Activated CD4-positive, alpha-beta T cell treated with anti-CD3 and anti-CD28 coated beads for 36 hours (primary cell): ENCODE measurements at regions not wholly inside any gene's neighbourhood (a gene's known extent, or its start where the extent isn't known, plus 50 kb on each side); places are given as distances from the start of the nearest gene placed in this dataset.

Source experiments
- ATAC-seq: fragments of 200-7000 bp; cut with Tn5 transposase; one replicate; pipeline ENCODE4 v1.10.0; 2021; ENCODE audit warnings: mild to moderate bottlenecking, moderate library complexity
- CTCF ChIA-PET: fragments of 350-600 bp; sonication (Branson Sonifier 250); formaldehyde crosslinking; loops from one replicate; lab custom pipeline; 2021; ENCODE audit warnings: antibody characterized with exemption; lab: Charles Lee
- POLR2A ChIA-PET: fragments of 350-600 bp; sonication (Branson Sonifier 250); formaldehyde crosslinking; loops from one replicate; lab custom pipeline; 2021; ENCODE audit warnings: antibody characterized with exemption, inconsistent platforms; lab: Charles Lee
- DNase-seq: peaks from one replicate; pipeline ENCODE4 v3.0.0-alpha.2; 2020
- H3K27ac Mint-ChIP-seq: one replicate; pipeline ENCODE4 v1.8.0; 2021; ENCODE audit warnings: mixed read lengths
- H3K27me3 Mint-ChIP-seq: one replicate; pipeline ENCODE4 v1.8.0; 2021; ENCODE audit warnings: mixed read lengths
- H3K36me3 Mint-ChIP-seq: one replicate; pipeline ENCODE4 v1.8.0; 2021; ENCODE audit warnings: low read depth, mixed read lengths
- H3K4me1 Mint-ChIP-seq: one replicate; pipeline ENCODE4 v1.8.0; 2021; ENCODE audit warnings: mixed read lengths
- H3K4me3 Mint-ChIP-seq: one replicate; pipeline ENCODE4 v1.8.0; 2021; ENCODE audit warnings: mild to moderate bottlenecking, moderate library complexity, mixed read lengths
- H3K9me3 Mint-ChIP-seq: one replicate; pipeline ENCODE4 v1.8.0; 2021; ENCODE audit warnings: low read depth, mixed read lengths
- intact Hi-C, 2 experiments: fragments of 100-400 bp; cut with DNase I in 1 of 2; cut with micrococcal nuclease in 1 of 2; formaldehyde crosslinking; loops; one replicate each; pipeline versions ENCODE4 v1.14.2 to v1.15.1; 2022 to 2024; cut with DNase I, micrococcal nuclease

GRCh38 chr18:68462148-68462547, 252.8 kb downstream of the TMX3 start:
- Mint-ChIP-seq H3K27ac (no peak overlapping the region), H3K27me3 (no peaks in the 10 kb centered on the region), H3K9me3 (no peaks in the 10 kb centered on the region), H3K4me1 (no peaks in the 10 kb centered on the region), H3K36me3 (no peaks in the 10 kb centered on the region), H3K4me3 (no peak overlapping the region)
- POLR2A ChIA-PET, result no interaction called here
- CTCF ChIA-PET, result no interaction called here
- no peak for ATAC-seq
- DNase-seq, result no peak
- intact Hi-C loops, result no loop called here

- Mint-ChIP-seq H3K4me3 (no peak overlapping the region), H3K27me3 (no peaks in the 10 kb centered on the region), H3K27ac (no peak overlapping the region), H3K4me1 (no peaks in the 10 kb centered on the region), H3K36me3 (no peaks in the 10 kb centered on the region), H3K9me3 (no peaks in the 10 kb centered on the region)
- POLR2A ChIA-PET, result no interaction called here
- DNase-seq (no peak), ATAC-seq (no peak)
- intact Hi-C loops, result no loop called here
- CTCF ChIA-PET, result no interaction called here
Observed at GRCh38 chr18:68461481-68462018, 253.4 kb downstream of the TMX3 start.

GRCh38 chr18:68459968-68460367, 254.9 kb downstream of the TMX3 start:
- no peak overlapping the region for H3K4me3 Mint-ChIP-seq
- no peak for ATAC-seq

GRCh38 chr18:68456985-68457384, 257.9 kb downstream of the TMX3 start:
- H3K4me1 Mint-ChIP-seq, result no peaks in the 10 kb centered on the region
- H3K9me3 Mint-ChIP-seq, result peaks cover 2% of the 10 kb centered on the region
- intact Hi-C loops, result no loop called here
- no peaks in the 10 kb centered on the region for H3K36me3 Mint-ChIP-seq
- ATAC-seq, result no peak
- DNase-seq, result no peak
- H3K27me3 Mint-ChIP-seq, result no peaks in the 10 kb centered on the region
- ChIA-PET POLR2A (no interaction called here), CTCF (no interaction called here)
- no peak overlapping the region for H3K27ac Mint-ChIP-seq
- H3K4me3 Mint-ChIP-seq, result no peak overlapping the region

More at GRCh38 chr18:68459968-68460367, 254.9 kb downstream of the TMX3 start:
- CTCF ChIA-PET, result no interaction called here
- no peaks in the 10 kb centered on the region for H3K36me3 Mint-ChIP-seq
- DNase-seq, result no peak
- no peak overlapping the region for H3K27ac Mint-ChIP-seq
- POLR2A ChIA-PET, result no interaction called here
- no peaks in the 10 kb centered on the region for H3K4me1 Mint-ChIP-seq
- H3K9me3 Mint-ChIP-seq, result peaks cover 2% of the 10 kb centered on the region
- no peaks in the 10 kb centered on the region for H3K27me3 Mint-ChIP-seq
- intact Hi-C loops, result no loop called here

GRCh38 chr18:68455229-68455603, 259.7 kb downstream of the TMX3 start:
- ChIA-PET CTCF (no interaction called here), POLR2A (no interaction called here)
- intact Hi-C loops, result no loop called here
- no peak overlapping the region for H3K27ac Mint-ChIP-seq
- H3K9me3 Mint-ChIP-seq, result peaks cover 2% of the 10 kb centered on the region
- no peaks in the 10 kb centered on the region for H3K4me1 Mint-ChIP-seq
- H3K27me3 Mint-ChIP-seq, result no peaks in the 10 kb centered on the region
- no peaks in the 10 kb centered on the region for H3K36me3 Mint-ChIP-seq
- ATAC-seq (no peak), DNase-seq (no peak)
- H3K4me3 Mint-ChIP-seq, result no peak overlapping the region

GRCh38 chr18:68454511-68455228, 260.2 kb downstream of the TMX3 start:
- POLR2A ChIA-PET, result no interaction called here
- H3K27me3 Mint-ChIP-seq, result no peaks in the 10 kb centered on the region
- CTCF ChIA-PET, result no interaction called here
- H3K4me3 Mint-ChIP-seq, result no peak overlapping the region
- H3K27ac Mint-ChIP-seq, result no peak overlapping the region
- peaks cover 2% of the 10 kb centered on the region for H3K9me3 Mint-ChIP-seq
- ATAC-seq (no peak), DNase-seq (no peak)
- H3K36me3 Mint-ChIP-seq, result no peaks in the 10 kb centered on the region
- intact Hi-C loops, result no loop called here
- no peaks in the 10 kb centered on the region for H3K4me1 Mint-ChIP-seq

- POLR2A ChIA-PET, result no interaction called here
- ATAC-seq, result no peak
- H3K4me1 Mint-ChIP-seq, result no peaks in the 10 kb centered on the region
- no peak overlapping the region for H3K4me3 Mint-ChIP-seq
- no peaks in the 10 kb centered on the region for H3K9me3 Mint-ChIP-seq
- H3K36me3 Mint-ChIP-seq, result no peaks in the 10 kb centered on the region
- intact Hi-C loops, result no loop called here
- H3K27me3 Mint-ChIP-seq, result no peaks in the 10 kb centered on the region
- CTCF ChIA-PET, result no interaction called here
- no peak for DNase-seq
- H3K27ac Mint-ChIP-seq, result no peak overlapping the region
Observed at GRCh38 chr18:68449292-68449691, 265.6 kb downstream of the TMX3 start.

- no peak overlapping the region for H3K27ac Mint-ChIP-seq
- intact Hi-C loops, result no loop called here
- no peaks in the 10 kb centered on the region for H3K36me3 Mint-ChIP-seq
- DNase-seq (no peak), ATAC-seq (no peak)
- H3K27me3 Mint-ChIP-seq, result no peaks in the 10 kb centered on the region
- H3K4me1 Mint-ChIP-seq, result no peaks in the 10 kb centered on the region
- H3K9me3 Mint-ChIP-seq, result no peaks in the 10 kb centered on the region
- no peak overlapping the region for H3K4me3 Mint-ChIP-seq
- ChIA-PET CTCF (no interaction called here), POLR2A (interaction anchor here (0.6 kb wide), 1 partner anchor 1709 kb away, joined by 3 read pairs; no protein-coding TSS in a partner anchor)
Observed at GRCh38 chr18:68448736-68449135, 266.2 kb downstream of the TMX3 start.

- no peak overlapping the region for H3K4me3 Mint-ChIP-seq
- H3K9me3 Mint-ChIP-seq, result no peaks in the 10 kb centered on the region
- ChIA-PET POLR2A (no interaction called here), CTCF (interaction anchor here (0.6 kb wide), 1 partner anchor 1233 kb away, joined by 3 read pairs; no protein-coding TSS in a partner anchor)
- no peak for ATAC-seq
- no peak for DNase-seq
- no peaks in the 10 kb centered on the region for H3K27me3 Mint-ChIP-seq
- intact Hi-C loops, result no loop called here
- no peaks in the 10 kb centered on the region for H3K36me3 Mint-ChIP-seq
- no peaks in the 10 kb centered on the region for H3K4me1 Mint-ChIP-seq
- H3K27ac Mint-ChIP-seq, result no peak overlapping the region
Observed at GRCh38 chr18:68447286-68447685, 267.6 kb downstream of the TMX3 start.

GRCh38 chr18:68445668-68446426, 269.1 kb downstream of the TMX3 start:
- intact Hi-C loops, result no loop called here
- CTCF ChIA-PET, result no interaction called here
- ATAC-seq (no peak), DNase-seq (no peak)
- POLR2A ChIA-PET, result no interaction called here
- Mint-ChIP-seq H3K4me3 (no peak overlapping the region), H3K36me3 (no peaks in the 10 kb centered on the region), H3K27me3 (no peaks in the 10 kb centered on the region), H3K27ac (no peak overlapping the region), H3K4me1 (no peaks in the 10 kb centered on the region), H3K9me3 (no peaks in the 10 kb centered on the region)

- ATAC-seq, result no peak
- Mint-ChIP-seq H3K4me1 (no peaks in the 10 kb centered on the region), H3K9me3 (no peaks in the 10 kb centered on the region), H3K36me3 (no peaks in the 10 kb centered on the region), H3K27ac (no peak overlapping the region), H3K4me3 (no peak overlapping the region), H3K27me3 (no peaks in the 10 kb centered on the region)
- intact Hi-C loops, result no loop called here
- CTCF ChIA-PET, result no interaction called here
- POLR2A ChIA-PET, result no interaction called here
- no peak for DNase-seq
Observed at GRCh38 chr18:68445136-68445535, 269.8 kb downstream of the TMX3 start.

- peaks cover 3% of the 10 kb centered on the region for H3K4me1 Mint-ChIP-seq
- intact Hi-C loops, result no loop called here
- ATAC-seq, result no peak
- no peaks in the 10 kb centered on the region for H3K27me3 Mint-ChIP-seq
- peaks cover 4% of the 10 kb centered on the region for H3K9me3 Mint-ChIP-seq
- no peaks in the 10 kb centered on the region for H3K36me3 Mint-ChIP-seq
- POLR2A ChIA-PET, result no interaction called here
- CTCF ChIA-PET, result interaction anchor here (0.5 to 0.6 kb wide), 2 partner anchors 198 to 1710 kb away, joined by 3 read pairs; no protein-coding TSS in a partner anchor
- no peak for DNase-seq
- H3K27ac Mint-ChIP-seq, result no peak overlapping the region
- H3K4me3 Mint-ChIP-seq, result no peak overlapping the region
Observed at GRCh38 chr18:68441241-68441640, 273.7 kb downstream of the TMX3 start.
